ENCODE measurements at regions not wholly inside any gene's neighbourhood (a gene's known extent, or its start where the extent isn't known, plus 50 kb on each side); places are given as distances from the start of the nearest gene placed in this dataset.
"Not testable (repeated sequence)": the region's sequence is repeated elsewhere in the genome, so short reads cannot be mapped to it uniquely, and the experiment has no call there.

- BruUV-seq (replicated peaks): no TSS peak
- intact Hi-C loops (cut with micrococcal nuclease; ENCODE audit: unreplicated experiment): loop anchor here (5.0 kb wide), 1 partner anchor 218 kb away; the partner anchor contains the start of gene PTPRT
- Histone ChIP-seq H3K27ac (no peak overlapping the region), H3K4me2 (no peak overlapping the region), H4K20me1 (ENCODE audit: insufficient read depth) (no peaks in the 10 kb centered on the region), H3K27me3 (ENCODE audit: insufficient read depth, low read depth) (peaks cover 32% of the 10 kb centered on the region), H2AFZ (no peak overlapping the region), H3K9me2 (ENCODE audit: insufficient read depth) (no peaks in the 10 kb centered on the region), H3F3A (ENCODE audit: insufficient read depth, low read depth) (no peaks in the 10 kb centered on the region), H3K79me2 (ENCODE audit: low read depth) (no peaks in the 10 kb centered on the region), H3K4me3 (no peak overlapping the region), H3K36me3 (ENCODE audit: low read depth) (no peaks in the 10 kb centered on the region), H3K9me3 (ENCODE audit: insufficient read depth, low read depth) (no peaks in the 10 kb centered on the region; the same call in 1 of the 2 replicates), H3K4me1 (replicated peaks; ENCODE audit: insufficient read depth) (no peaks in the 10 kb centered on the region)
- TF ChIP-seq CTCF (conservative IDR thresholded peaks at IDR 0.05) (peak; percentile 59; the same call in 1 of the 2 replicates), EZH2 (IDR thresholded peaks at IDR 0.05; ENCODE audit: low read depth) (no peak)
- peak in 1 of 2 experiments; percentile 31 for DNase-seq
- POLR2A ChIA-PET (ENCODE audit: unreplicated experiment): no interaction called here
- CTCF ChIA-PET: no interaction called here
These were observed 52.8 kb upstream of the SRSF6 start for GRCh38 chr20:43404878-43405277.

- POLR2A ChIA-PET (ENCODE audit: unreplicated experiment); H3K27ac ChIP-seq; H2AFZ ChIP-seq; H3K9me2 ChIP-seq (ENCODE audit: insufficient read depth); H3K4me1 ChIP-seq (replicated peaks; ENCODE audit: insufficient read depth); intact Hi-C loops (cut with micrococcal nuclease; ENCODE audit: unreplicated experiment); H3K36me3 ChIP-seq (ENCODE audit: low read depth); H3K9me3 ChIP-seq (ENCODE audit: insufficient read depth, low read depth); H4K20me1 ChIP-seq (ENCODE audit: insufficient read depth); H3K4me2 ChIP-seq; DNase-seq; BruUV-seq (replicated peaks); H3F3A ChIP-seq (ENCODE audit: insufficient read depth, low read depth); H3K4me3 ChIP-seq; H3K79me2 ChIP-seq (ENCODE audit: low read depth): not testable (repeated sequence)
- CTCF ChIA-PET: interaction anchor here (0.6 kb wide), 1 partner anchor 165 kb away, joined by 3 read pairs; no protein-coding TSS in a partner anchor
- H3K27me3 ChIP-seq (ENCODE audit: insufficient read depth, low read depth): peaks cover 39% of the 10 kb centered on the region
These were observed 56.8 kb upstream of the SRSF6 start for GRCh38 chr20:43400882-43401281.

GRCh38 chr20:43398676-43399324 lies 58.9 kb upstream of the SRSF6 start:
- Histone ChIP-seq H3K36me3 (ENCODE audit: low read depth) (no peaks in the 10 kb centered on the region), H2AFZ (no peak overlapping the region), H4K20me1 (ENCODE audit: insufficient read depth) (no peaks in the 10 kb centered on the region), H3K9me3 (ENCODE audit: insufficient read depth, low read depth) (no peaks in the 10 kb centered on the region; the same call in 1 of the 2 replicates), H3K4me3 (no peak overlapping the region), H3K4me2 (no peak overlapping the region), H3F3A (ENCODE audit: insufficient read depth, low read depth) (no peaks in the 10 kb centered on the region), H3K9me2 (ENCODE audit: insufficient read depth) (no peaks in the 10 kb centered on the region; the same call in 1 of the 2 replicates), H3K27ac (no peak overlapping the region), H3K4me1 (replicated peaks; ENCODE audit: insufficient read depth) (no peaks in the 10 kb centered on the region), H3K27me3 (ENCODE audit: insufficient read depth, low read depth) (peaks cover 57% of the 10 kb centered on the region), H3K79me2 (ENCODE audit: low read depth) (no peaks in the 10 kb centered on the region)
- POLR2A ChIA-PET (ENCODE audit: unreplicated experiment): no interaction called here
- no TSS peak for BruUV-seq (replicated peaks)
- TF ChIP-seq EZH2 (IDR thresholded peaks at IDR 0.05; ENCODE audit: low read depth): no peak
- no peak for TF ChIP-seq CTCF (conservative IDR thresholded peaks at IDR 0.05)
- intact Hi-C loops (cut with micrococcal nuclease; ENCODE audit: unreplicated experiment): no loop called here
- DNase-seq: peak in 1 of 2 experiments; percentile 18
- CTCF ChIA-PET: no interaction called here

GRCh38 chr20:43397147-43397546 lies 60.5 kb upstream of the SRSF6 start:
- Histone ChIP-seq H3K79me2 (ENCODE audit: low read depth) (no peaks in the 10 kb centered on the region), H3K27ac (no peak overlapping the region), H3K27me3 (ENCODE audit: insufficient read depth, low read depth) (peaks cover 72% of the 10 kb centered on the region), H3K9me2 (ENCODE audit: insufficient read depth) (no peaks in the 10 kb centered on the region; the same call in 1 of the 2 replicates), H3F3A (ENCODE audit: insufficient read depth, low read depth) (no peaks in the 10 kb centered on the region), H2AFZ (no peak overlapping the region), H3K4me3 (no peak overlapping the region), H3K36me3 (ENCODE audit: low read depth) (no peaks in the 10 kb centered on the region), H3K4me2 (no peak overlapping the region), H3K4me1 (replicated peaks; ENCODE audit: insufficient read depth) (no peaks in the 10 kb centered on the region), H3K9me3 (ENCODE audit: insufficient read depth, low read depth) (no peaks in the 10 kb centered on the region; the same call in 1 of the 2 replicates), H4K20me1 (ENCODE audit: insufficient read depth) (no peaks in the 10 kb centered on the region)
- DNase-seq: no peak
- POLR2A ChIA-PET (ENCODE audit: unreplicated experiment): no interaction called here
- BruUV-seq (replicated peaks): no TSS peak
- CTCF ChIA-PET: no interaction called here
- TF ChIP-seq CTCF (conservative IDR thresholded peaks at IDR 0.05): no peak
- no peak for TF ChIP-seq EZH2 (IDR thresholded peaks at IDR 0.05; ENCODE audit: low read depth)
- intact Hi-C loops (cut with micrococcal nuclease; ENCODE audit: unreplicated experiment): no loop called here

All from PC-9 (cell line).